Activated naive CD4-positive, alpha-beta T cell treated with anti-CD3 and anti-CD28 coated beads, Interleukin-2, amount 50 U/mL, for 16 hours (primary cell): ENCODE measurements at regions not wholly inside any gene's neighbourhood (a gene's known extent, or its start where the extent isn't known, plus 50 kb on each side); places are given as distances from the start of the nearest gene placed in this dataset.

Experiments
- DNase-seq: peaks from one replicate; pipeline ENCODE4 v3.0.0-alpha.2; 2020

GRCh38 chr4:140211693-140212092 lies 57.7 kb upstream of the MAML3 start:
- DNase-seq: no peak

DNA sequence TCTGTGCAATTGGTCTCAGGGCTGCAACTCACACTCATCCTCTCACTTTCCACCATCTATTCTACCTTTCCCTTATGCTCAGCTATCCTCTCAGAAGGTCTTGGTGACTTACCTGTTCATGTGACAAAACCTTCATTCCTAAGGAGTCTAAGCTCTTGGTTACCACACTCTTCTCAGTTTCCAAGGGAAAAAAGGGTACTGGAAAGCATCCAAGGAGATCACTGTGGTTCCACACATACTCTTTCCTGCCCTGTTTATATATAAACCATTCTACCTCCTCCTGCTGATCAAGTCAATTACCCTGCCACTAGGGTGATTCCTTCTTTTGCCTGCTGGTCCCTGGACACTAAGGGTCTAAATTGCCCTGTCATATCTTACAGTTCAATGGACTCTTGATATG lies 57.2 kb upstream of the MAML3 start:
- DNase-seq: no peak

DNA sequence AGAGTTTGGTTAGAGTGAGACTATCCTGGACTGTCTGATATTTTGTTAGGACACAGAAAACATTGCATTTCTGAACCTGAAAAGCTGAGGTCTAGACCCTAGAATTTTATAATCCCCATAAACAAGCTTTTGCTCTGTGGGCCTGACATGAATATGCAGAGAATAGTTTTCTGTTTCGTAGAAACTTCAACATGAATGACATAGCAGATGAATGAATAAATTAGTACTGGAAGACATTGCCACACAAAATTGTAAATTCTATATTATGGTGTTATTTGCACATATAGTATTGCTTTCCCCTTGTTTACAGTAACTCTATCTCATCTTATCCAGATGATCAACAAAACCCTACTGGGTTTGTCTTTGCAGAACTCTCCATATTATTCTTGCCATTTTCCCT lies 54.9 kb upstream of the MAML3 start:
- DNase-seq: no peak
